Hypothalamus (tissue), 51 donors: ENCODE measurements at regions not wholly inside any gene's neighbourhood (a gene's known extent, or its start where the extent isn't known, plus 50 kb on each side); places are given as distances from the start of the nearest gene placed in this dataset.
"Not testable (repeated sequence)": the region's sequence is repeated elsewhere in the genome, so short reads cannot be mapped to it uniquely, and the experiment has no call there.

Experiments
- DNase-seq, 51 donors: peaks; one replicate each; lab custom pipeline; 2025; lab: John Stamatoyannopoulos, UW

DNA sequence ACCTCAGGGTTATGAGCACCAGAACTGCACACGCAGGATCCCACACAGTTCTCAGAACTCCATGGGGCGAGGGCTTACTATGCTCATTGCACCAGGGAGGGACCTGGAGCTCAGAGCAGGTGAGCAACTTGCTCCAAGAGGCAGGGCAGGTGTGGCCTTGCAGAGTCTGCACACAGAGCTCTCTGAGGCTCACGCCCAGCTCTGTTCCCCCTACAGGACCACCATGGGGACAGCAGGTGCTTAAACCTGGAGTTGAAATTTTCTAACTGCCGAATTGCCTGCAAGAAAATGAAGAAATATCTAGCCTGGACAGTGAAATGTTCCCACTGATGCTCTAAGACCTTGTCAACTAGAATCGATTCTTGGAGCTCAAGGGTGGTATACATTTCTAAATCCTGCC is 49.9 kb upstream of the MSMB start:
- not testable (repeated sequence) for DNase-seq

DNA sequence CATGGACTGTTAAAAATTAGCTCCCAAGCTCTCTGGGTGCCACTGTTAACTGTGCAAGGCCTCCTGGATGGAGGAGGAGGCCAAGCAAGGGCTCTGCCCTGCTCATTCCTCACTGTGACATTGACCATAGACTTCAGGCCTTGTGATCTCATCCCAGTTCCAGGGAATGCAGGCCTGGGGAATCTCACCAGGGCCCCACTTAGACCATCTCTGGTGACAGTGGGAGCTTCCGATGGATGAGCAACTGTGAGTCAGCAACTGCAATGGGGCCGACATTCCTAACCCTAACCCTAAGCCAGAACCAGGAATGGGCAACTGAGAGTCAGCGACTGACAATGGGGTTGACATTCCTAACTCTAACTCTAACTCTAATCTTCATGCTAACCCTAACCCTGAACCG is 50.4 kb upstream of the MSMB start:
- DNase-seq = no peak

DNA sequence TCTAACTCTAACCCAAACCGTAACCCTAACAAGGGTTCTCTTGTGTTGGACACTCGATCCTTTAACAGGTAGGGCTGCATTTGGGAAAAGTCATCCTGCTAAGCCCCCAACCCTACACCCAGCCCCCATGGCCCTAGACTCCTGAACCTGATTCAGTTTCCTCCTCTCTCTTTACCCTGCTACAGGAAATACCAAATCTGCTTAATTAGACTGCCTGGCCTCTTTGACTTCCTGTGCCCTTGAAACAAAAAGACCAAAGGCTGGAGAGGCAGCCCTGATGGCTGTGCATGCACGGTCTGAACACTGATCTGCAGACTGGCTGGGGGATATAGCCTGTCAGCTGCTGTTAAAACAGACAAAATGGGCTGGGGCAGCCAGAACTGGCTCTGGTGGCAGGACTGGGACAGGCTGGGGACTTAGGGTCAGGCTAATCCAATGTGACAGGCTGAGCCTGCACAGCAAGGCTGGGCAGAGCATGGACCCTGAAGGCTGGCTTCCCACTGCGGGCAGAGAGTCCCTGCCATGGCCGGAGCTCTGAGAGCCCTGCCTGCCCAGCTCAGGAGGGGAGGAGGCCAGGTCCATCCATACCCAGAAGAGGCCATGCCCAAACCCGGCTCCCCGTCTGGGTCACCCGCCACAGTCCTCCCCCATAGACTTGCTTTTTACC is 51.0 kb upstream of the MSMB start:
- no peak for DNase-seq

DNA sequence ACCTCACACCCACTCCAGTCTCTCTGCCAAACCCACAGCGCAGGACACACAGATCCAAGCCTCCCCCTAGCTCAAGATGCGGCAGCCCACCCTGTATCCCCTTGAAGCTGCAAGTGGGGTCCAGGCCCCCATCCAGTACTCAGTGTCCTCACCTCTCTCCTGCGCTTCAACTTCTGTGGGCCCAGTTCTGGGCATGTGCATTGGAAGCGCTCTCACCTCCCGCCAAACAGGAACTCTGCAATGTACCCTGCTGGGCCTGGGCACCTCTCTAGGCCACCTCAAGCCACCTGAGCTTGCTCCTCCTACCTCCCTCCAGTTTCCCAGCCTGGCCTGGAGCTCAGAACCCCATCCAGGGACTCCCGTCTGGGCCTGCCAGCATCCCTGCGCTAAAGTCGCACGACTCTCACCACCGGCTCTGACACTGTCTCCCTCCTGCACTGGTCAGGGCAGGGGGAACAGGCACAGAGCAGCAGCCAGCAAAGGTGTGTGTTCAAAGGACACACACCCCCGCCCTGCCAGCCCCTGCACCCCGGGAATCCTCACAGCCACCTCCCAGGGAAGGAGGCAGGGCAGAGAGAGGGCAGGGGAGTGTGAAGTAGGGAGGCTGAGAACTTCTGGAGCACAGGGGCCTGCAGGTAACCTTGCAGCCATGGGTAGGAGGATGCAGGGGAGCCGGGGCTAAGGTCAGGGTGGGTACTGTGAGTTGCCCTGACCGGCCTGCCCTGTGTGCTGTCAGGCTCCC is 51.7 kb upstream of the MSMB start:
- DNase-seq = no peak

- no peak for DNase-seq
These were observed 52.3 kb upstream of the MSMB start for GRCh38 chr10:46098386-46098785.

GRCh38 chr10:46098925-46099324 is 52.9 kb upstream of the MSMB start:
- not testable (repeated sequence) for DNase-seq

- DNase-seq = no peak
These were observed 58.1 kb upstream of the MSMB start for GRCh38 chr10:46104071-46104585.

DNA sequence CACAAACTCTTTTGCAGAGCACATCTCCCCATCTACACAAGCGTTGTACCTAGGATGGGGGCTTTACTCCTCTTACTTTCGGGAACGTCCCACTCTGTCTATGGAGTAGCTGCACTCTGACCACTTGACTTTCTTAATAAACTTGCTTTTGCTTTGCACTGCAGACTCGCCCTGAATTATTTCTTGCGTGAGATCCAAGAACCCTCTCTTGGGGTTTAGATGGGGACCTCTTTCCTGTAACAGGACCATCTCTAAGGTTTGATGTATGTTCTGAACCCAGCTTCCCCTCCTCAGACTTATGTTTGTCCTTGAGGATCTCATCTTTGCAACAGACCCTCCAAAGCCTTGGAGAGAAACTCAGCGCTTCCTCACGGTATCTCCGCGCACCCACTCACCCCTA is 59.3 kb upstream of the MSMB start:
- DNase-seq = not testable (repeated sequence)

GRCh38 chr10:46105856-46106409 is 59.9 kb upstream of the MSMB start:
- DNase-seq = peak in 1 of 51 donors; percentile 40

DNA sequence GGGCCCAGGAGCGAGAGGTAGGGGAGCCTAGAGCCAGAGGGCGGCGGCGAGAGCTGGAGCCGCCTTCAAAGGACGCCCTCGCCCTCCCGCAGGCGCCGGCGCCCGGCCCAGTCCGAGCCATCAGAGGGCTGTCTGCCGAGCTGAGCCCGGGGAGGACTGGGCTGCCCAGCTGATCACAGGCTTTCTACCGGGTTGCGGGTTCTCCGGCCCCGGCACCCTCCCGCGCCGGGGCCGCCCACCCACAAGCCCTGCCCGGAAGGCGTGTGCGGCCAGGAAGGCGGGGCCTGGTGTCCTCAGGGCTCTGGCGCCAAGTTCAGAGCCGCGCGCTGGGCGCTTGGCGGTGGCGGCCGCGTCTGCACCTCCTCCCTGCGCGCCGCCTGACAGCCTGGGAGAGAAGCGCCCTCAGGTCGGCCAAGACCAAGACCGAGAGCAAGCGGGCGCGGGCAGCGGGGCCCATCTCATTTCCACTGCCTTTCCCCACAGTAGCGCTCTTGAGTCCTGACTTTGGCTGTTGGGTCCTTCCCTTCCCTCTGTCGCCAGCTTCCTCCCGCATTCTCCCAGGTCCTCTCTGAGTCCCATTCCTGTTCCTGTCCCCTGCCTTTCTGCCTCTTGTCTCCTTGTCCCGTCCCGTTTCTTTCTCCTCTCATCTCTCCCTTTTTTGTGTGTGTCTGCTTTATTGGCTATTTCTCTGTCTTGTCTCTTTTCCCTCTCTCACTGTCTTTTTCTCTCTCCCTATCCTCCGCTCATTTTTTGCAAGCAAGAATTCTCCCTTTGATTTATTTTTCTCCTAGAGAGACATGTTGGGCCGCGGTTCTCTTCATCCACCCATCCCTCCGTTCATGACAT is 60.6 kb upstream of the MSMB start:
- peak in 44 of 51 donors; percentile 6 to 74 (median 45) for DNase-seq

DNA sequence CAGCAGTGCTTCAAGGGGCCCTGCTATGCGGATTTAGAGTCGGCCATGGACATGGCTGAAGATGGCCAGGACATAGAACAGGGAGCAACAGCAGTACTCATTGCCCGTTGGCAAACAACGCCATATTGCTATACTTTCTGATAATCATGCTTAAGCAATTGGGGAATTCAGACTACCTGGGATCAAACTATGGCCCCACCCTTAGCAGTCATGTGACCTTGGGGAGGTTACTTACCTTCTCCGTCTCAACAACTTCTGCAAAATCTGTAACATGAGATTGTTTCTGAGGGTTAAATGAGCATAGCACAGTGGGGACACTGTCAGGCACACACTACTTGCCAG is 62.1 kb upstream of the MSMB start:
- not testable (repeated sequence) for DNase-seq

DNA sequence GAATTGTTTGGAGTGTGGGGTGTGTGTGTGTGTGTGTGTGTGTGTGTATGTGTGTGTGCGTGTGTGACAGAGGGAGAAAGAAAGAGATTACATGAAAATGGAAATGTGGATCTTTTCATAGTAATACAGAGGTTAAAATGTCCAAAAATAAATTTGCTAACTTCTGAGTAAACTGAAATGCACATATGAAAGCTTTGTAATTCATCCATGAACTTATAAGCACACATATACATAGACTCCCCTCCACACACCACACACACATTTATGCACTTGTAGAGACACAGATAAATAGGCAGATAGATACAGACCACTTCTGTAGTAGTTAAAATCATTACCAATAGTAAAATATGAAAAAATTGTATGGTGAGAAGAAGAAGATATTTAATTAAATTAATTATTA is 108.2 kb upstream of the MSMB start:
- DNase-seq = not testable (repeated sequence)

DNA sequence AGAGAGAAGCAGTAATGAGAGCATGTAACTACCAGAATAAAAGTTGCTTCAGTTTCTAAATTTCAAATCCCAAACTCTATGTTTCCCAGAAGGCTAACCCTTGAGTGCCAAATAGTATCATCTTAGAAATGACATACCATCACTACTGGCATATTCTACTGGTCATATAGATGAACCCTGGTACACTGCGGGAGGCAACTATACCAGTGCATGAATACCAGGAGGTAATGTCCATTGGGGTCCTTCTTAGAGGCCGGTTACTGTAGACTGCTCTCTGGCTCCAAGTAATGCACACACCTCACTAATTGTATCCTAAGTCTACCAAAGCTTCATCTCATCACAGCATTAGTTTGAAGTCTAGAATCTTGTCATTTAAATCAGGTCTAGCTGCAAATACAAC is 108.6 kb upstream of the MSMB start:
- not testable (repeated sequence) for DNase-seq

DNA sequence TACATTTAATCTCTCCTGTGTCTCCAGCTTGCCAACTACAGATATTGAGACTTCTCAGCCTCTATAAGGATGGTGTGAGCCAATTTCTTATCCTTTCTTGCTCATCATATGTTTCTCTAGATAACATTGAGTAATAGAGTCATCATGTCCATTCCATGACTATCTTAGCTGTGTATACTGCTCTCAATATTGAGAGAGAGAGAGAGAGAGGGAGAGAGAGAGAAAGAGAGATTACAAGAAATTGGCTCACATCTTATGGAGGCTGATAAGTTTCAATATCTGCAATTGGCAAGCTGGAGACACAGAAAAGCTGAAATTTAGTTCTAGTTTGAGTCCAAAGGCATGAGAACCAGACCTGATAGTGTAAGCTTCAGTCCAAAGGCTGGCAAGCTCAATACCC is 110.8 kb upstream of the MSMB start:
- DNase-seq = not testable (repeated sequence)

- no peak for DNase-seq
These were observed 117.1 kb upstream of the ANTXRL start for GRCh38 chr10:46169736-46170135.

- no peak for DNase-seq
These were observed 116.0 kb upstream of the ANTXRL start for GRCh38 chr10:46170789-46171188.

DNA sequence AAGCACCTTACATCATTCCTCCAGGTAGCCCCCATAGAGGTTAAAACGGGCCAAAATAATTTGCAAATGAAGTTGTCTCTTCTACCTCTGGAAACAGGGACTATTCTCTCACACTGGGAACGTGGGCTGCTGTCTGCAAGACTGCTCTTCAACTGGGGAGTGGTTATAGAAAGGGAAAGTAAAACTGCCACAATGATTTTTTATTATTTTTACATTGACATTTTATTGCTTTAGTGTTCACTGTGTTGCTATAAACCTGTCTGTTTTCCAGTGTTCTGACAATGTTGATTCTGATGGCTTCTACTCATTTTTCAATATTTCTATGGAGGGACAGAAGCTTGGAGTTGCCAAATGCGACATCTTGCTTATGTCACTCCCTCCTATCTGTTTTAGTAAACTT is 115.1 kb upstream of the ANTXRL start:
- no peak for DNase-seq

GRCh38 chr10:46175296-46175695 is 111.5 kb upstream of the ANTXRL start:
- no peak for DNase-seq

GRCh38 chr10:46175831-46176230 is 111.0 kb upstream of the ANTXRL start:
- DNase-seq = no peak

GRCh38 chr10:46187431-46187830 is 99.4 kb upstream of the ANTXRL start:
- peak in 1 of 51 donors; percentile 2 for DNase-seq

DNA sequence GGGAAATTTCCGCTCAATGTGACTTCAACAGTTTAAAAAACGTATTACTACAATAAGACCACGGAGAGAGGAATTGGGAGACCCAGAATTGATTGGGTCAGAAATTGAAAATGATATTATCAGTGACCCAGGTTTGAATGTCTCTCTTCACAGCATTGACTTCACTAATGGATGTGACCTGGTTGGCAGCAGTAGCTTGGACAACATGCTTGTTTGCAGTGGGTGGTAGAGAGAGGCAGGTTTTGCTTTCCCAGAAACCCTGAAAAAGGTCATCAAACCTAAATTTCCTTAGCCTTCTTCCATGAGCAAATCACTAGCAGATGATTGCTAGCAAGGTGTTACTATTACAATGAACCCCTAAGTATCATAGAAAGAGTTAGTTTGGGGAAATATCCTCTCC is 89.7 kb upstream of the ANTXRL start:
- no peak for DNase-seq
